ENCODE measurements at regions not wholly inside any gene's neighbourhood (a gene's known extent, or its start where the extent isn't known, plus 50 kb on each side); places are given as distances from the start of the nearest gene placed in this dataset.
"Not testable (repeated sequence)": the region's sequence is repeated elsewhere in the genome, so short reads cannot be mapped to it uniquely, and the experiment has no call there.

GRCh38 chr6:903761-904160, 210.8 kb upstream of the EXOC2 start:
- peak; percentile 86 for DNase-seq (ENCODE audit: low read depth, low spot score)

- DNase-seq (ENCODE audit: low read depth, low spot score) = no peak
Measured at GRCh38 chr6:901696-902460, 208.9 kb upstream of the EXOC2 start.

- DNase-seq (ENCODE audit: low read depth, low spot score) = no peak
Measured at GRCh38 chr6:900716-901605, 208.0 kb upstream of the EXOC2 start.

- no peak for DNase-seq (ENCODE audit: low read depth, low spot score)
Measured at GRCh38 chr6:897528-898207, 204.7 kb upstream of the EXOC2 start.

GRCh38 chr6:894274-894673, 201.3 kb upstream of the EXOC2 start:
- no peak for DNase-seq (ENCODE audit: low read depth, low spot score)

- DNase-seq (ENCODE audit: low read depth, low spot score) = no peak
Measured at GRCh38 chr6:890995-891394, 198.1 kb upstream of the EXOC2 start.

- DNase-seq (ENCODE audit: low read depth, low spot score) = no peak
Measured at GRCh38 chr6:890201-890600, 197.3 kb upstream of the EXOC2 start.

- no peak for DNase-seq (ENCODE audit: low read depth, low spot score)
Measured at GRCh38 chr6:887583-888235, 194.8 kb upstream of the EXOC2 start.

- not testable (repeated sequence) for DNase-seq (ENCODE audit: low read depth, low spot score)
Measured at GRCh38 chr6:886116-886515, 193.2 kb upstream of the EXOC2 start.

GRCh38 chr6:885051-885590, 192.2 kb upstream of the EXOC2 start:
- DNase-seq (ENCODE audit: low read depth, low spot score) = no peak

GRCh38 chr6:884570-884969, 191.6 kb upstream of the EXOC2 start:
- DNase-seq (ENCODE audit: low read depth, low spot score) = no peak

- no peak for DNase-seq (ENCODE audit: low read depth, low spot score)
Measured at GRCh38 chr6:882084-882598, 189.2 kb upstream of the EXOC2 start.

GRCh38 chr6:878179-878578, 185.2 kb upstream of the EXOC2 start:
- no peak for DNase-seq (ENCODE audit: low read depth, low spot score)

GRCh38 chr6:875012-875411, 182.1 kb upstream of the EXOC2 start:
- DNase-seq (ENCODE audit: low read depth, low spot score) = no peak

GRCh38 chr6:872570-873125, 179.7 kb upstream of the EXOC2 start:
- DNase-seq (ENCODE audit: low read depth, low spot score) = no peak

- no peak for DNase-seq (ENCODE audit: low read depth, low spot score)
Measured at GRCh38 chr6:871503-871902, 178.6 kb upstream of the EXOC2 start.

- no peak for DNase-seq (ENCODE audit: low read depth, low spot score)
Measured at GRCh38 chr6:870096-870495, 177.2 kb upstream of the EXOC2 start.

GRCh38 chr6:868201-868600, 175.3 kb upstream of the EXOC2 start:
- DNase-seq (ENCODE audit: low read depth, low spot score) = no peak

- no peak for DNase-seq (ENCODE audit: low read depth, low spot score)
Measured at GRCh38 chr6:867378-867777, 174.4 kb upstream of the EXOC2 start.

GRCh38 chr6:866316-866715, 173.4 kb upstream of the EXOC2 start:
- DNase-seq (ENCODE audit: low read depth, low spot score) = no peak

- no peak for DNase-seq (ENCODE audit: low read depth, low spot score)
Measured at GRCh38 chr6:865846-866245, 172.9 kb upstream of the EXOC2 start.

Measured in astrocyte of the hippocampus (primary cell).